ENCODE measurements at regions not wholly inside any gene's neighbourhood (a gene's known extent, or its start where the extent isn't known, plus 50 kb on each side); places are given as distances from the start of the nearest gene placed in this dataset.
A peak's percentile ranks its signal among the peaks of the same experiment; 100 is the strongest.
"Not testable (repeated sequence)": the region's sequence is repeated elsewhere in the genome, so short reads cannot be mapped to it uniquely, and the experiment has no call there.

GRCh38 chr13:81597101-81597500, 1256.2 kb upstream of the SPRY2 start:
- DNase-seq: no peak

- no peak for DNase-seq
These were observed 1255.4 kb upstream of the SPRY2 start for GRCh38 chr13:81596224-81596753.

DNA sequence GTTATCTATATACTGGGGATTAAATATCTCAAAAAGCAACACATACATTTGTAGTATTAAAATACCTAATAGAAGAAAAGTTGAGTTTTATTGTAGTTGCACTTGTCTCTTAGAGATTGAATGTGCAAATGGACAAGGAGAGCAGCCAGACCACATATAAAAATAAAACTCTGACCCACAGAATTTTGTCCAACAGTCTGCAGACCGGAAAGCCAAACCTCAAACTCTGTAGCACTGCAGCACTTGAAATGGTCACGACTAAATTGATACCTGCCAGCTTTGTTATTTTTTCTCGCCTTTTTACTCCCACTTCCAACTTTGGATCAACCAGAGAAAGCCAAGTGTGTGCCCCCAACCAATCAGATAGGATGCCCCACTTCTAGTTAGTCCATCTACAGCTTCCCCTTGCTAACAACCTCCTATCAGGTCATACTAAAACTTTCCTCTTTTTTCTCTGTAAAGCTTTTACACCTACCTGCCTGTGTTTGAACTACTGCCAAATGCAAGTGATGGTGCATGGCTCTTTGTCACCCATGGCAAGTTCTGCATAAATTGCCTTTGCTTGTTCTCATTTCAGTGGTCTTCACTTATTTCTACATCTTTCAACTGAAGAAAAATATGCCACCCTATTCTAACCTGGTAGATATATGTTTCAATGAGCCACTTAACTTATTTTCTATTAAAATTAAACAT, 1250.7 kb upstream of the SPRY2 start:
- no peak for DNase-seq

- DNase-seq: no peak
These were observed 1241.5 kb upstream of the SPRY2 start for GRCh38 chr13:81582381-81582780.

- DNase-seq: no peak
These were observed 1236.8 kb upstream of the SPRY2 start for GRCh38 chr13:81577601-81578195.

GRCh38 chr13:81568824-81569223, 1227.9 kb upstream of the SPRY2 start:
- DNase-seq: no peak

DNA sequence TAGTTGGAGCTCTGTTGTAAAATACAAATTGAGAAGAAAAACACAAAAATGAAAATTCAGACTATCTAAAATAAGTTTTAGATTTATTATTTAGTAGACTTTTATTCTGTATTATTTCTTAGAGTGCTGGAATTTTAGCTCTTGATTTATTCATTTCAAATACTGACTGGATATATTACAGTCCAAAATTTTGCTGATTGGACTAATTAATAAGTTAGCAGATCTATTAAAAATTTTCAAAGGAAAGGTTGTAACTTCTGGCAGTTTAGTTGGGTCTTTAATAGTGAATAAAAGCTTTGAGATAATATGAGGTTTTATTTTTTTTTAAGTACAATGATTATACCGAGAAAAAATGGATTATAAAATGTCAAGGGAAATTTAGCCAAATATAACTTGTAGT, 1224.9 kb upstream of the SPRY2 start:
- DNase-seq: no peak

DNA sequence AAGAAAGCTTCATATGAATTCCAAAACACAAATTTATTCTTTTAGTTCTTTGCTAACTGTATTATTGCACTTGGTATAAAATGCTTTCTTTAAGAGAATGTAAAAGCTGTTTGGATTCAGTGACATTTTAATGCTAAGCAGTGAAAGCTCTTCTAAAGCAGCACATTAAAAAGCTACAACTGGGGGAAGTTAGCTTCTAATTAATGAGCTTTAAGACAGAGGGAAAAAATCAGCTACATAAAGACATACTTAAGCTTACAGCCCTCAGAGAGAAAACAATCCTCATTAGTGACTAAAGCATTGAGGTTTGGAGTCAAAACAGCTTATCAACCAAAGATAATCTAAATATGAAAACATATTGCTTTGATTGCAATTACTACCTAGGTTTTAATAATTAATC, 1222.2 kb upstream of the SPRY2 start:
- DNase-seq: no peak

DNA sequence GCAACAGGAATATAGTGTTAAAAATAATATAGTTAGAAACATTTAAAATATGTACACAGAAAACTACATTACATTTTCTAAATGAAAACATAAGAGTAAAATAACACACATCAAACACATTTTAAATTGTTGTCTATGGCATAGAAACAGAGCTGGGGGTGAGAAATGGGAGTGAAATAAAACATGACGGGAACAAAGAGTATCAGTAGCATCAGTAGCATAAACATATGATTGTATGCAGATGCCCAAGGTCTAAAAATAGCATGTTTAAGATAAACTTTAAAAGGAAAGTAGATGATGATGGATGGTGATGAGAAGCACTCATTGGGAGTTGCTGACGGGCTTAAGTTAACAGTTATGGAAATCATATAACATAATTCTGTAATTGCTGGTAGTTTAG, 1221.7 kb upstream of the SPRY2 start:
- no peak for DNase-seq

DNA sequence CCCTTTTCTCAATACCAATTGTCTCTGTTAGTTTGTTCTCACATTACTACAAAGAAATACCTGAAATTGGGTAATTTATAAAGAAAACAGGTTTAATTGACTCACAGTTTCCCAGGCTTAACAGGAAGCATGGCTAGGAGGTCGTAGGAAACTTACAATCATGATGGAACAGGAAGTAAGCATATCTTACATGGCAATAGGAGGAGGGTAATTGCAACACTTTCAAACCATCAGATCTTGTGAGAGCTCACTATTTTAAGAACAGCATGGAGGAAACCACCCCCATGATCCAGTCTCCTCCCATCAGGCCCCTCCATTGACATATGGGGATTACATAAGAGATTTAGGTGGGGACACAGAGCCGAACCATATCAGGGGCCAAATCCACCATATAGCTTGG, 1210.1 kb upstream of the SPRY2 start:
- no peak for DNase-seq

DNA sequence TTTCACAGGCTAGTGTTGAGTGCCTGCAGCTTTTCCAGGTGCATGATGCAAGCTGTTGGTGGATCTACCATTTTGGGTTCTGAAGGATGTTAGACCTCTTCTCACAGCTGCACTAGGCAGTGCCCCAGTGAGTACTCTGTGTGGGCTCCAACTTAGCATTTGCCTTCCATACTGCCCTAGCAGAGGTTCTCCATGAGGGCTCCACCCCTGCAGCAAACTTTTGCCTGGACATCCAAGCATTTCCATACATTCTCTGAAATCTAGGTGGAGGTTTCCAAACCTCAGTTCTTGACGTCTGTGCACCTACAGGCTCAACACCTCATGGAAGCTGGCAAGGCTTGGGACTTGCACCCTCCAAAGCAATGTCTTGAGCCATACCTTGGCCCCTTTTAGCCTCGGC, 1205.4 kb upstream of the SPRY2 start:
- DNase-seq: not testable (repeated sequence)

GRCh38 chr13:81540777-81541176, 1199.9 kb upstream of the SPRY2 start:
- no peak for DNase-seq

DNA sequence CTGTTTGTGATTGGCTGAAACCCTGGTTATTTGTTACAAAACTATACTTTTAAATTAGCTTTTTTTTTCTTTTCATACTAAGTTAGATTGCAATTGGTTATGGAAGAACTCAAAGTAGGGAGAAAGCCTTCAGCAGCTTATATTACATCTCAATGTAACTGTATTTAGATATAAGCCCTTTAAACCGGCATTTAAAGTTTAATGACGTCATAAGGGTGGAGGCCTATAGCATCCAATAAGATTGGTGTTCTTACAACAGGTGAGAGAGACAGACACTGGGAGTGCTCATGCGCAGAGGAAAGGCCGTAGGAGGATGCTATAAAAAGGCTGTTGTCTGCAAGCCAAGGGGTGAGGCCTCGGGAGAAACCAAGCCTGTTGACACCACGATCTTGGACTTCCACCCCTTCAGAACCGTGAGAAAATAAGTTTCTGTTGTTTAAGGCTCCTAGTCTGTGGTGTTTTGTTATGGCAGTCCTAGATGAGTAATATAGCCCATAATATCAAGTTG, 1198.8 kb upstream of the SPRY2 start:
- no peak for DNase-seq

GRCh38 chr13:81498969-81499368, 1158.0 kb upstream of the SPRY2 start:
- DNase-seq: no peak

- DNase-seq: no peak
These were observed 1152.2 kb upstream of the SPRY2 start for GRCh38 chr13:81493144-81493543.

- no peak for DNase-seq
These were observed 1151.5 kb upstream of the SPRY2 start for GRCh38 chr13:81492449-81492848.

DNA sequence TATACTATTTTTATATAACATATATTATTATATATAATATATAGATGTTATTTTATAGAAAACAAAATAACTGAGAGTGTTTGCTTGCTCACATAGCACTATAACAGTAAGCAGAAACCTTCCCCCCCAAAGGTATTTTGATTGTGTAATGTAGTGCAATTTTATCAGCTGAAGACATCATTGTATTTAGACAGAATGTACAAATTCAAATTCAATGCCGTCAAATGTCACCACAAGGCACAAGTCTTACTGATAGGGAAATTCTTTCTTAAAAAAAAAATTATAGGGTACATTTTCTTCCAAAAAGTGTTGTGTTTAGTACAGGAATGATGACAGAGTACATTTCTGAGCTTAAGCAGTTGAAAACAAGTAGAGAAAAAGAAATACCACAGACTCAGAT, 1147.1 kb upstream of the SPRY2 start:
- DNase-seq: no peak

- peak; percentile 49 for DNase-seq
These were observed 1146.2 kb upstream of the SPRY2 start for GRCh38 chr13:81487151-81487550.

- DNase-seq: peak; percentile 24
These were observed 1139.7 kb upstream of the SPRY2 start for GRCh38 chr13:81480634-81481033.

DNA sequence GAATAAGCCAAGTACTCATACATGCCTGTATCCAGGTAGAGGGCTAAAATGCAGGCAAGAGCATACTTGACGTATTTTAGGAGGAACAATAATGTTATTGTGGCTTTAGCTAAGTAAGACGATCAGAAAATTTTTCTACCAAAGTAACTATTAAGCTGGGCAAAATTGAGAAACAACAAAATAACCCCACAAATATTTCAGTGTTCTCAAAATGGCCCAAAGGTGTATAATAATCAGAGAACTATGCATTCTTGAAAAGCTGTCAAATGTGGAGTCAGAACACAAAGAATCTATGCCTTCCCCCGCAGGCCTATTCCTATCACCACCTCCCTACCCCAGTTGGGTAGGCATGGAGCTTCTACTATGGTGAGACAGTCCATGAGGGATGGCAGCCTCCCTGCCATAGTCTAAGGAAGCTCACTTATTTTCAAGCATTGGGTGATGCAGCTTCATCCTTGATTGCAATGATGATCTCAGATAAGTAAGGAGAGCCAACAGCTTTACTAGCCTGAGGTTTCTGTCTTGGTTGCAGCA, 1132.5 kb upstream of the SPRY2 start:
- no peak for DNase-seq

DNA sequence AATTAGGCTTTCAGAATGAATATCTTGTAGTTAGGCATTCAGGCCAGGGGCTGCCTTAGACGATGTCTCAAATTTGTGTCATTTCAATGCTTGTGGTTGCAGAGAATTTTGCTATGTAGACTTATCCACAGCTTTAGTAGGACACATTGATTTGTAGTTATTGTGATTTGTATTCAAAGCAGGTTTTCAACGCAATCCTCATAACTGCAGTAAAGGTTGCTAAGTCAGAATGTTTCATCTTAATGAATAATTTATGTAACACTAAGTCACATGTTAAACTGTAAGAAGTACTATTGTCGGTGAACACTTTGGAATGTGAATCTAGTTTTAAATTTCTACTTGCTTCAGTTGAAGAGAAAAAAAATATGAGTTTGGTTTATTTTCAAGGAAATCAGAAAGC, 1117.2 kb upstream of the SPRY2 start:
- DNase-seq: no peak

DNA sequence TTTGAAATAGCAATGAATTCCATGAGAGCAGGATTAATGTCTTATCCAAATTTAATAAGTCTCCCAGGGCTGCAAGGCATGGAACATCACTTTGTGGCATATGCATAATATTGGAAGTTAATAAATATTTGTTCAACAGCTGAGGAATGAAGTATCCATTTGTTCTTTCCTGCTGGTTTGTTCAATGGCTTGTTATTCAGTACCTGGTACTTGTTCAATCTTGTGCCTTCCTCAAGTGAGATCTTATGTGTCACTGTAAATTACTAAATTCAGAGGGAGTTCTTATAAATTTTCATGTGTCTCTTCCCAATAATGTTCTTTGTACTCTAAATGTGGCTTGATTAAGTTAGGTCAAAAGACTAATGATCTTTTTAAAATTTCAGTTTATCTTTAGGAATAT, 1105.5 kb upstream of the SPRY2 start:
- no peak for DNase-seq

DNA sequence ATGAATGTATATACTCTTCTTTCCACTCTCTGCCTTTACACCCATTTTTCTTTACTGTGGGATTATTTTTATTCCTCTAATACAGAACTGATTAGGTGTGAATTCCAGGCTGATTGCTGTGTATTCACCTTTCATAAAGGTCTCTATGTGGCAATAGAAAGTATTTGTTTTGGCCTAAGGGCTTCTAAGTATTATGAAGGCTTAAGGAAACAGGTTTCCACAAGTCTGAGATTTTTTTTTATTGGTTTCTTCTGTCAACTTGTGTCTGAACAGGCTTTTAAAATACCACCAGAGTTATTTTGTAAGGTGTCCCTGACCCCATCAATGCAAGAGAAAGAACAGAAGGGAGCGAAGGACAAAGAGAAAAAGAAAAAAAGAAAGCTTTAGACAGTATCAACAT, 1102.0 kb upstream of the SPRY2 start:
- DNase-seq: no peak

DNA sequence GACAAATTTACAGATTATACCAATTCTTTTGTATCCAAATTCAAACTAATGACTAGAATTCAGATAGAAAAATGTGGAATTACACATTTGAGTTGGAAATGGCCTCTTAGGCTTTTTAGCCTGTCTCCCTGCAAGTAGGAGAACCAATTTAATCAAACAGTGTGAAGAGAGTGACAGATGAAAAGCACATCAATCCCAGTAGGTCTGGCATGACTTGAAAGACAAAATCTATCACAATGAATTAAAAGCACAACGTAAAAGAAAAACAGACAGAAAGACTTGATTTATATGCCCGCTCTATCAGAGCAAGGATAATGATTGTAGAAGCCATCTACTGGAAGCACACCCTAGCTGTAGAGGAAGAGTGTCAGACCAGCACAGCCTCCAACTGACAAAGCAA, 1084.4 kb upstream of the SPRY2 start:
- no peak for DNase-seq

All from COR-L47 (cell line).